MG63 (cell line): ENCODE measurements at regions not wholly inside any gene's neighbourhood (a gene's known extent, or its start where the extent isn't known, plus 50 kb on each side); places are given as distances from the start of the nearest gene placed in this dataset.

Experiments used
- DNase-seq: peaks from one replicate; pipeline ENCODE4 v3.0.0-alpha.2; 2020
- H3K27me3 ChIP-seq: fragments of 250-450 bp; sonication (Bioruptor Pico); 2 replicates; pipeline ENCODE4 v1.5.1; 2020; ENCODE audit warnings: mild to moderate bottlenecking, moderate library complexity
- H3K36me3 ChIP-seq: fragments of 250-450 bp; sonication (Bioruptor Pico); 2 replicates; pipeline ENCODE4 v1.5.1; 2020; ENCODE audit warnings: mild to moderate bottlenecking, moderate library complexity
- H3K4me3 ChIP-seq: fragments of 250-450 bp; sonication (Bioruptor Pico); 2 replicates; pipeline ENCODE4 v1.5.1; 2020; ENCODE audit warnings: mild to moderate bottlenecking, moderate library complexity
- H3K9me3 ChIP-seq: fragments of 250-450 bp; sonication (Bioruptor Pico); 2 replicates; pipeline ENCODE4 v1.5.1; 2020; ENCODE audit warnings: mild to moderate bottlenecking, moderate library complexity

DNA sequence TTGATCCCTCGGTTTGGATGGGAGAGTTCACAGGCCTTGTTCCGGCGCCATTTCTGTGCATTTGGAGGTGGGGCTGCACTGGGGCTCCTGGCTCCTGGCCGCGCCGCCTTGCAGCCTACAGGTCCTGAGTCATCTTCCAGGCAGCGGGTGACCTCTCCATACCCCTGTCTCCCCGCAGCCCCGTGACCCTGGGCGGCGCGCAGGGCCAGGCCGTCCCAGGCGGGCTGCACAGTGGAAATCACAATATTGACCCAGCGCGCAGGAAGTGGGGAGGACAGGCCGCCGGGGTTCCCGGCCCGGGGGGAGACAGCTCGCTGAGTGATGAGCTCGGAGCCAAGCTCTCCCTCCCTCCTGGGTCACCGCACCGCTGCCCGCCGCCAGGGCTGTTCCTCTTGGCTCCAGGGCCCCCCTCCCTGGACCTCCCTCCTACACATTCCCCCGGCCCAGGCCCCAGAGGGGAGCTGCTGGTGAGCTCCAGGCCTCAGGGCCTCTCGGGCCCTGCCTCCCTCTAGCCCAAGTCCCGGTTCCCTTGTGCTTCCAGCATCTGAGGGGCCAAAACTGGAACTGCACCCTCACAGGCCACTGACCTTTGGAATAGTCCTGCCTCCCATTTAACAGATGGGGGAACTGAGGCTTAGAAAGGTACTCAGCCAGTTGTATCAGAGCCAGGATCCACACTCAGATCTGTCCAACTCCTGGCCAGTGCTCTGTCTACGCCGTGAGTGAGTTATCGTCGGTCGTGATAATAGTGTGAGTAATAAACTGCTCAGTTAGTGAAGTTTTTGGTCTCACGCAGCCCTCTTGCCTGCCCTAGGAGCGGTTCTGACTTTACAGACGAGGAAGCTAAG lies 142.9 kb upstream of the WNT4 start:
- Histone ChIP-seq H3K36me3 (no peaks in the 10 kb centered on the region), H3K9me3 (no peaks in the 10 kb centered on the region), H3K4me3 (no peak overlapping the region), H3K27me3 (no peaks in the 10 kb centered on the region; the same call in none of the 2 replicates)
- DNase-seq = no peak

DNA sequence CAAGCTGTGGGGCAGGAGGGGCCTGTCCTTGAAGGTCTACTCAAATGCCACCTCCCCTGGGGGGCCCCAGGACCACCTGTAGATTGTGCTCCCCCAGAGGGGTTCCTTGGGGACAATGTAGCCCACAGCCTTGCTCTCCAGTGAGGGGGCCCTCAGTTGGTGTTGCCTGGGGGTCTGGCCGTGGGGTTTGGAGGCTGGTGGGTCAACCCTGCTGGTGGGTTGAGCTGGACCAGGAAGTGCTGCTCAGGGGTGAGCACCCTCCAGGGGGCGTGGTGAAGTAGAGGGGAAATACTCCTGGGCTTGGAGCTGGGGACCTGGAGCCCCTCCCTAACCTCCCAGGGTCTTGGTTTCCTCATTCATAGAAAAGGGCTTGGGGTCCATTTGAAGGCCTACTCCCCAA lies 143.6 kb upstream of the WNT4 start:
- no peaks in the 10 kb centered on the region for H3K36me3 ChIP-seq
- no peaks in the 10 kb centered on the region; the same call in none of the 2 replicates for H3K27me3 ChIP-seq
- DNase-seq = no peak
- no peak overlapping the region for H3K4me3 ChIP-seq
- no peaks in the 10 kb centered on the region for H3K9me3 ChIP-seq

DNA sequence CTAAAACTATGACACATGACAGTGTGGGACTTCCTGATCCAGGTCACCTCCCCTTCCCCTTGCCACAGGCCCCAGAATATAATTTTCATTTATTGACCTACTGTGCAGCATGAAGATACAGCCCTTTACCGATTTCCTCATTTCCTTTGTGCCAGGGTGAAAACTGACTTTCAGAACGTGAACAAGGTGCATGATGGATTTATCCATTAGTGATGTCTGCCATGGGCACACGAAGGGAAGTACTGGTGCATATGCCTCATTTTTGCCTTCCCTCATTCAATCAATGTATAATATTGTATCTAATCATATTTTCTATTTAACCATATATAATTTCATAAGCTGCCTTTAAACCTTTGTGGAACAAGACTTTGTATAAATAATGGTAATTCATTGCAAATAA lies 144.4 kb upstream of the WNT4 start:
- Histone ChIP-seq H3K36me3 (no peaks in the 10 kb centered on the region), H3K9me3 (no peaks in the 10 kb centered on the region), H3K4me3 (no peak overlapping the region), H3K27me3 (no peaks in the 10 kb centered on the region; the same call in none of the 2 replicates)
- no peak for DNase-seq

DNA sequence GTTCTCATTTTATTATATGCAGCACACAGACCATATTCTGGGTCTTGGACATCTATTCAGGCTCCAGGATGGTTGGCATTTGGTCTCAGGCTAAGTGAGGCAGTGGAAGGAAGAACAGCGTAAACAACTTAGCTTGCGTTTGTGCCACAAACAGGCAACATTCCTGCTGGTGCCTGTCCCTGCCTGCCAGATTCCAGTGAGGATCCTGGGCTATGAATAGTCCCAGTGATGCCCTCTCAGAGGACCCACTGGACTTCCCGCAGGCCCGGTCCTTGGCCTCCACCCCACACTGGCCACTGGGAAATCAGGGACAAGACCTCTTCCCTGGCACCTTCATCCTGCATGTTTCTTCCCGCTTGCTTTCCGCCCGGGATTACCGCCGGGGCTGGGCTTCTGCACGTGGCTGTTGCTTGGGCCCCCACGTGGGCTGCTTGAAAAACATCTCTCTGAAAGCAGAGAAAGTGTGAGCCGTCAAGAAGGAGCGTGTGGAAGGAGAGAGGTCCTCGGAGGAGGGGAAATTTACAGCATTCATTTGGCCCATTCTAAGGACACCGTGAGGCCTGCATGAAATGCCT lies 145.1 kb upstream of the WNT4 start:
- no peaks in the 10 kb centered on the region for H3K36me3 ChIP-seq
- H3K4me3 ChIP-seq = no peak overlapping the region
- no peaks in the 10 kb centered on the region for H3K9me3 ChIP-seq
- H3K27me3 ChIP-seq = no peaks in the 10 kb centered on the region; the same call in 1 of the 2 replicates
- no peak for DNase-seq

DNA sequence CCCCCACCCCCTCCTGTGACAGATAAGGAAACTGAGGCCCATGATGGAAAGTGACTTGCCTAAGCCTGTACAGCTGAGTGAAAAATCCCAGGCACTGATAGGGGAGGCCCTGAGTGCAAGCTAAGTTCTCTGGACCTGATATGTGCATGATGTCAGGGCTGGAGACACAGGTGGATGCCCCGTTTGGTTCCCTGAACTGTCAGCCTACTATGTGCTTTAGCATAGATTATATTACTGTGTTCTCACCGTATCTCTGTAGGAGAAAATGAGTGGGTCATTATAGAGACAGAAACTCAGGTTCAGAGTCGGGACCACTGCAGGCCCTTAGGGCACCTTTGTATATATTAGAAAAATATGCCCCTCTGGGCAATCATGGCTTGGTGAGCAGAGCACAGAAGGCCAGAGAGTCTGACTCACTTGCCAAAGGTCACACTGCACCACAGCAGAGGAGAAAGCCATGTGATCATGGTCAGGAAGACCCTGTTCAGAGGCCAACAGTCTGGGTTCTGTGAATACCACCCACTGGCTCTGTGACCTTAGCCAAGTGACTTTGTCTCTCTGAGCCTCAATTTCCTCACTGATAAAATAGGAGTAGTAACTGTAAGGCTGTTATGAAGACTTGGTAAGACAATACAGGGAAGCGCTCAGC lies 145.8 kb upstream of the WNT4 start:
- Histone ChIP-seq H3K9me3 (no peaks in the 10 kb centered on the region), H3K36me3 (no peaks in the 10 kb centered on the region), H3K27me3 (no peaks in the 10 kb centered on the region), H3K4me3 (no peak overlapping the region)
- DNase-seq = peak; percentile 26

DNA sequence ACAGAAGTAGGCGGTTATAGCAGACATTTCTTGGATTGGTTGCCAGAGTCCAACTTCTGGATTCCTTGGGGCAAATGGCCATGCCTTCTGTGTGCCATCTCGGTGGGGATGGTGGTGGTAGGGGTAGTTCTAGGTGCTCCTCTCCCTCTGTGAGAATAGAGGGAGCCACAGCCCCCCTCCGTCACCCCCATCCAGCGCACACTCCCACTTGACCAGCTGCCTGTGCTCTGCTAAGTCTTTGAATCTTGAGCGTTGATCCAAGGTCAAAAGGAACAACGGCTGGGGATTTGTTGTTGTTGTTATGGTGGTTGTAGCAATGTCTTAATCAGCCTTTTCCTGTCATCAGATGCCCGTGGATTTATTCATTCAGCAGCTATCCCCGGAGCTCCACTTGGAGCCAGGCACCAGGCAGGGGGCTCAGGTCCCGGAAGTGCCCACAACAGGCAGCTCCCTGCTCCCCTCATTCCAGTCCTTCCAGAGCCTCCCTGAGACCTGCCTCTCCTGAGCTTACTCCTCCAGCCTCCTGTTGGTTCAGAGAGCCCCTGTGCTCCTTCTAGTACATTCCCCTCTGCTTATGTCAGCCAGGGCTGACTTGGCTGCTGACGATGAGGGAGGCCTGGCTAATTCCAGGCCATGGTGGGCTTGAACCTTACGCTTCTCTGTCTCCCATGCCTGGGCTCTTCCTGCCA lies 146.6 kb upstream of the WNT4 start:
- Histone ChIP-seq H3K9me3 (no peaks in the 10 kb centered on the region), H3K4me3 (no peak overlapping the region), H3K27me3 (no peaks in the 10 kb centered on the region), H3K36me3 (no peaks in the 10 kb centered on the region)
- no peak for DNase-seq

DNA sequence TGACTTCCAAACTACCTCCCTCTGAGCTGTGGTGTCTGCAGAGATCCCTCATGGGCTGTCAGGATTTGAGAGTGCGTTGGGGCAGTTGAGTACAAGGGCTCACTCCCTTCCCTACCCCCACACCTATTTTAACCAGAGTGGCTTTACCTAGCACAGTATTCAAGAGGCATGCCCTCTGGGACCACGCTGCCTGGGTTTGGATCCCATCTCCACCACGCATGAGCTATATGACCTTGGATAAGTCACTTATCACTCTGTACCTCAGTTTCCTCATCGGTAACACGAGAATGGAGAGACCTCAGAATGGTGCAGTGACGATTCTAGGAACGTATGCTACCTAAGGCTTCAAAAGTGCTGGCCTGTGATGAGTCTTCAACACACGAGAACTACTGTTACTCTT lies 147.3 kb upstream of the WNT4 start:
- H3K9me3 ChIP-seq = no peaks in the 10 kb centered on the region
- H3K36me3 ChIP-seq = no peaks in the 10 kb centered on the region
- DNase-seq = no peak
- no peak overlapping the region for H3K4me3 ChIP-seq
- H3K27me3 ChIP-seq = no peaks in the 10 kb centered on the region

DNA sequence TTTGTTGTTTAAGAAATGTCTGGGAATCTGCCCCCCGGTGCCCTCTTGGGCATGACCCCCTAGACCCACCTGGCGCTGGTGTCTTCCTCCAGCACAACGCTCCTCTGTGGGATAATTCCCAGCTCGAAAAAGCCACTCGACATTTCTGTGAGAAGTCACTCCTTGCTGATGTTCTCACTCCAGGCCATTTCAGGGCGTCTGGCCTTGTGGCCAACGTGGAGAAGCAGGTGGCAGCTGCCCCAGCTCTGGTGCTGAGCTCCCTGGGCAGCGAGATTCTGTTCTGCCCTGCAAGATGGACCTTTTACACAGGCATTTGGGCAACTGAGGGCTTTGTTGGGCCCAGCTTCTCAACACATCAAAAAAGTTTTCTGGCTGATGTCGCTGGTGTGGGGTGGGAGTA lies 147.7 kb upstream of the WNT4 start:
- H3K4me3 ChIP-seq = no peak overlapping the region
- H3K36me3 ChIP-seq = no peaks in the 10 kb centered on the region
- H3K27me3 ChIP-seq = no peaks in the 10 kb centered on the region
- no peaks in the 10 kb centered on the region for H3K9me3 ChIP-seq
- no peak for DNase-seq

DNA sequence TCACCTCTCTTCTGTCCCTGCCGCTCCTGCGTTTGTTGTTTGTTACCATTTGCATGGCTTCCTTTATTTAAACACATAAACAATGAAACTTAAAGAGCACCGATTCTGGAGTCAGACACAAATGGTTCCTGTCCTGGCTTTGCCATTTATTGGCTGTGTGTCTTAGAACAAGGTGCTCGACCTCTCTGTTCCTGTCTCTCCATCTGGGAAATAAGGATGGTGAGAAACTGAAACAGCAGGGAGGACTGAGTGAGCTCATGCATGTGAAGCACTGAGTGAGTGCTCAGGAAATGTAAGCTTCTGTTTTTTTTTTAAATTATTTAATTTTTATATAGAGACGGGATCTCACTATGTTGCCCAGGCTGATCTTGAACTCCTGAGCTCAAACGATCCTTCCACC lies 148.2 kb upstream of the WNT4 start:
- Histone ChIP-seq H3K4me3 (no peak overlapping the region), H3K36me3 (no peaks in the 10 kb centered on the region), H3K9me3 (no peaks in the 10 kb centered on the region), H3K27me3 (peaks cover 2% of the 10 kb centered on the region; the same call in 1 of the 2 replicates)
- no peak for DNase-seq

DNA sequence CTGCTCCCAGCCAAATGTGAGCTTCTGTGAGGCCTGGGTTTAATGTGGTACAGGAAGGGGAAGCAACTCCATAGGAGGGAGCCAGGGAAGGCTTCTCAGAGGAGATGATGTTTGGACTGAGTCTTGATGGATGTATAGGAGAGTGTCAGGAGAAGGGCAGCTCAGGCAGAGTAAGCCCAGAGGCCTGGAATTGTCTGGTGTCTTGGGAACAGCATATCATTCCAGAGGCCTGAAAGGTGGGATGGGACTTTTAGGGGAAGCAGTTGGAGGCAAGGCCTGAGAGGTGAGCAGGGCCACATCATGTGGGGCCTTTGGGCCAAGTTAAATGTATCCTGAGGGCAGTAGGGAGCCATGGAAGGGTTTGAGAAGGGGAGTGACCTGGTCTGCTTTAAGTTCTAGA lies 148.6 kb upstream of the WNT4 start:
- peaks cover 6% of the 10 kb centered on the region; the same call in 1 of the 2 replicates for H3K27me3 ChIP-seq
- no peak overlapping the region for H3K4me3 ChIP-seq
- DNase-seq = no peak
- no peaks in the 10 kb centered on the region for H3K9me3 ChIP-seq
- no peaks in the 10 kb centered on the region for H3K36me3 ChIP-seq

DNA sequence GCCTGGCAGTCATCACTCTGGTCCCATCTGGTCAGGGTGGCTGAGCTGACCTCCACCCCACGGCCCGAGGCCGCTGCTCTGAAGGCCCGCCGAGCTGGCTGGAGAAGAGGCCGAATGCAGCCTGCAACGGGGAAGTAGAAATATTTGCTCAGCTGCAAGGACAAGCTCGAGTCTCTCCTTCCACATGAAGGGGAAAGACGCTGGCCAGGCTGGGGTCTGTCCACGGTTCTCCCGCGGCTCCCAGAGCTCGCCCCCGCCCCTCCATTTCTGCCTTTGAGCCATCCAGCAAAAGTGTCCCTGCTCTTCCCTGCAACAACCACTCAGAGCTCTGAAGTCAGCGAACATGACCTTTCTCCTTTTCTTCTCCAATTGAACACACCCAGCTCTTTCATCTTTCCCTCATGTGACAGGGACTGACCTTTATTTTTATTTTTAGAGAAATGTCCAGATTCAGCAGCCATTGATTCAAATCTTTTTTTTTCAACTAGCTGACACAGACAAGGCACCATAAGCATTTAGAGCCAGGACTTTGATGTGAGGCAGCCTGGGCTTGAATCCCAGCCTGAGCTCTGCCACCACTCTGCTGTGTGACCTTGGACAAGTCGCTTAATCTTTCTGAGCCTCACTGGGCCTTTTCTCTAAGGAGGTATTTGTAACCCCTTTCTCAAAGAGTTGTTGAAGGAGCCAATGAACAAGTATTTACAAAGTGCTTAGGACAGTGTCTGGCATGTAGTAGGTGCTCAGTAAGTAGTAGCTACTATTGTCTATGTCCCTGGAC lies 149.3 kb upstream of the WNT4 start:
- Histone ChIP-seq H3K27me3 (peaks cover 9% of the 10 kb centered on the region; the same call in 1 of the 2 replicates), H3K4me3 (no peak overlapping the region), H3K36me3 (no peaks in the 10 kb centered on the region), H3K9me3 (no peaks in the 10 kb centered on the region)
- DNase-seq = no peak

DNA sequence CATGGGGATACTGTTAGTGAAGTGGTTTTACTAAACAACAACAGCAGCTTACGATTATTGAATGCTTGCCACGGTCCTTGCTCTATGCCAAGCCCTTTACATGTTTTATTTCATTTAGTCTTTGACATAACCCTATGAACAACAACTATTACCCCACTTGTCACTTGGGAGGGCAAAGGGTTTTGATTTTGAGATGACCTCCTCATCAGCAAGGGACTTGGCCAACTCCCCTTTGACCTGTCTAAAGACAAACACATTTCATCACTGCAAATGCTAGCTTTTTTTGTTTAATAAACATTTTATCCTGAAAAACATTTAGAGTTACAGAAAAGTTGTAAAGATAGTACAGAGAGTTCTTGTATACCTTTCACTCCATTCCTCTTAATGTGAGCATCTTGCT lies 152.5 kb upstream of the WNT4 start:
- no peak for DNase-seq
- Histone ChIP-seq H3K27me3 (peaks cover 18% of the 10 kb centered on the region; the same call in 1 of the 2 replicates), H3K36me3 (no peaks in the 10 kb centered on the region), H3K9me3 (no peaks in the 10 kb centered on the region), H3K4me3 (no peak overlapping the region)

DNA sequence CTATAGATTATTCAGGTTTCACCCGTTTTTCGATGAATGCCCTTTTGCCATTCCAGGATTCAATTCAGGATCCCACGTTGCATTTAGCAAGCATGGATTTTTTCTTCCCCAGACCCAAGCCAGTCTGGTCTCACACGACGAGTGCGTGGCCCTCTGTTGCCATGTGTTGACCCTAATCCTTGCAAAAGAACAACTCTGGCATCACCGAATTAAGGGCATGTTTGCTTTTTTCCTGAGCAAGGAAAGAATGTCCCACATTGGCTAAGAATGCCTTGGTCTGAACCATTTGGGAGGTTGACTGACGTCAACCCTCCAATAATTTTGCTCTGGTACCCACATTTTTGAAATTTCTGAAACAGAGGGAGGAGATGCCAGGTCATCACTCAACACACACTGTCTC lies 153.0 kb upstream of the WNT4 start:
- no peaks in the 10 kb centered on the region for H3K9me3 ChIP-seq
- DNase-seq = no peak
- H3K27me3 ChIP-seq = peaks cover 18% of the 10 kb centered on the region; the same call in 1 of the 2 replicates
- no peaks in the 10 kb centered on the region for H3K36me3 ChIP-seq
- H3K4me3 ChIP-seq = no peak overlapping the region

DNA sequence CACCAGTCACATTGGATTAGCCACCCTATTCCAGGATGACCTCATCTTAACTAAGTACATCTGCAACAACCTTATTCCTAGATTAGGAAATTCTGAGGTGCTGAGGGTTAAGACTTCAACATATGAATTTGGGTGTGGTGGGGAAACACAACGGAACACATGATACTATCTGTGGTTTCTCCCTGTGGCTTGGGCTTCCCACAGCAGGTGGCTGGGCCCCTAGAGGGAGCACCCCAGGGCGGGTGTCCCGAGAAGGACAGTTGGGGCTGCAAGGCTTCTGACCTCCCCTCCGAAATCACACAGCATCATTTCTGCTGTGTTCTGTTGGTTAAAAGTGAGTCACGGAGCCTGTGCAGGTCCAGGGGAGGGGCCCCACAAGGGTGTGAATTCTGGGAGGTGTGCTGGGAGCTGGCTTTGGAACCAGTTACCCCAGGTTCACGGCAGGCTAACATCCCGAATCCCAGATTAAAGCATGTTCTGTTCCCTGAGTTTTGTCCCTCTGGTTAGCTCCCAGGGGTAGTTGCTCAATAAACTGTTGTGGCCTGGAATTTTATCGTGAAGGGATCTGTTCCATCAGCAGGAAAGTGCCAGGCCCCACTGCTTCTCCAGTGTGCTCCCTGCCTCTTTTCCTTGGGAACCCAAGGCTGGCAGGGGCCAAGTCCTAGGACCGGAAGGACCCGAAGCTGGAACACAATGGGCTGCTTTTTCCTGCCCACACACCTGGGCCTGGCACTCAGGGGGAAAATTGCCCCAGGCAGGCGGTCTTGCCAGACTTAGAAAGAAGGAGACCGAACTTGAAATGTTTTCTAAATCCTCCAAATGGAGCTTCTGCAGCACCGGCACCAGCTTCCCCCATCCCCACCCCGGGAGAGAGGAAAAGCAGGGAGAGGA lies 154.0 kb upstream of the WNT4 start:
- Histone ChIP-seq H3K9me3 (no peaks in the 10 kb centered on the region), H3K4me3 (no peak overlapping the region), H3K27me3 (peaks cover 19% of the 10 kb centered on the region), H3K36me3 (no peaks in the 10 kb centered on the region)
- DNase-seq = no peak

DNA sequence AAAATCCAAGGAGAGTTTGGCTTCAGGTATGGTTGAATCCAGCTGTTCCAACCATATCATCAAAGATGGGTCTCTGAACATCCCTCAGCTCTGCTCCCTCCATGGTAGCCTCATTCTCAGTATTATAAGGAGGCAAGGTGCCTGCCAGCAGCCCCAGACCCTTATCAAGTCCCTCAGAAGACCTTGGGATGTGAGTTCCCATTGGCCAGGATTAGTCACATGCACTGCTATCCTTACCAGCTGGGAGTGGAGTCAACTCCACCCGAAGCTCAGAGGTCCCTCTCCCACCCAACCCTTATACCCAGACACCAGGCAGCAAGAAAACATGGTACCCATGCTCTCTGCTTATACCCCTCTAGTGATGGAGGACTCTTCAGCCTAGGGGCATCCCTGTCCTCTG lies 153.7 kb upstream of the ZBTB40 start:
- Histone ChIP-seq H3K4me3 (no peak overlapping the region), H3K27me3 (peaks cover 21% of the 10 kb centered on the region), H3K36me3 (no peaks in the 10 kb centered on the region), H3K9me3 (peaks cover 3% of the 10 kb centered on the region; the same call in 1 of the 2 replicates)
- DNase-seq = no peak
